GM21723 (cell line): ENCODE measurements at regions not wholly inside any gene's neighbourhood (a gene's known extent, or its start where the extent isn't known, plus 50 kb on each side); places are given as distances from the start of the nearest gene placed in this dataset.

Experiments
- ATAC-seq: cut with Tn5 transposase; IDR thresholded peaks from one replicate; pipeline ENCODE4 v1.9.1; 2021; ENCODE audit warnings: mild to moderate bottlenecking, moderate library complexity; ENCODE audit not compliant: unreplicated experiment

GRCh38 chrX:57848857-57849256 is 61.4 kb downstream of the ZXDA start:
- ATAC-seq = no peak

- ATAC-seq = no peak
Measured at GRCh38 chrX:57822818-57823217, 87.4 kb downstream of the ZXDA start.

DNA sequence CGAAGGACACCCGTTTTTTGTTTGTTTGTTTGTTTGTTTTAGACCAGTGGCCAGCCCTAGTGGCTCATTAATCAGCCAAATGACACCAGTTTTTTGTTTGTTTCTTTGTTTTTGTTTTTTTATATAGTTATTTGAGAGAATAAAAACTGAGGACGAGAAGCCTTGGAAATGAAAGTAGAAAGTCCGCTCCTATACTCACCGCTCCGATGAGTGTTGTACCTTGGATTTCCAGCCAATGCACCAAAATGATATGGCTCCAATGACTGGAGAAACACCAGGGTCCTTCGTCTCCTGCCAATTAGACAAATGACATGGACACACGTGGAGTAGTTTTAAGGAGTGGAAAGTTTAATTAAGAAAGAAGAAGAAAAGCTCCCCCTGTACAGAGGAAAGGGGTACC is 87.9 kb downstream of the ZXDA start:
- no peak for ATAC-seq

GRCh38 chrX:57821703-57822387 is 88.4 kb downstream of the ZXDA start:
- peak; percentile 83 for ATAC-seq

- ATAC-seq = no peak
Measured at GRCh38 chrX:57817302-57817701, 93.0 kb downstream of the ZXDA start.

DNA sequence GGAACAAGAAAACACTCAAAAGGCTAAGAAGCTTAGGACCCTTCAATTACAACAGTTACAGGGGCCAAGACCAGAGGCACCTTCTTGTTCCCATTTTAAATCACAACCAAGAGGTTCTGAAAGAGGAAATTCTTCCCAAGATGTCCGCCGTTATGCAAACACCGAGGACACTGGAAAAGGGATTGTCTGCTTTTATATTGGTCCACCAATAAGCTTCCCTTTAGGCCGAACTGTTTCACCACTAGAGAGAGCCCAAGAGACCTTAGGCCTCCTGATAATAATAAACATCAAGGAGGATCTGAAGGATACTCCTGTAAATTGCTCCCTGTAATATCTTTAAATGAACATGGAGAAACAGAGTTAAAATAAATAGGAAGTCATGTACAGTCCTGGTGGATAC is 92.6 kb upstream of the NLRP2B start:
- no peak for ATAC-seq

- no peak for ATAC-seq
Measured at GRCh38 chrX:57771689-57772088, 91.6 kb upstream of the NLRP2B start.

GRCh38 chrX:57752866-57753265 is 72.8 kb upstream of the NLRP2B start:
- no peak for ATAC-seq

- no peak for ATAC-seq
Measured at GRCh38 chrX:57741107-57741506, 61.0 kb upstream of the NLRP2B start.

GRCh38 chrX:57737881-57738280 is 57.8 kb upstream of the NLRP2B start:
- no peak for ATAC-seq
